ENCODE measurements at regions not wholly inside any gene's neighbourhood (a gene's known extent, or its start where the extent isn't known, plus 50 kb on each side); places are given as distances from the start of the nearest gene placed in this dataset.

GRCh38 chr13:78940455-78941130 is 281.6 kb upstream of the OBI1 start:
- TF ChIP-seq CTCF (IDR thresholded peaks at IDR 0.05) (no peak), POLR2A (IDR thresholded peaks at IDR 0.05) (no peak), EP300 (IDR thresholded peaks at IDR 0.05) (no peak)

Data from gastroesophageal sphincter (tissue), 3 donors.